ENCODE measurements at regions not wholly inside any gene's neighbourhood (a gene's known extent, or its start where the extent isn't known, plus 50 kb on each side); places are given as distances from the start of the nearest gene placed in this dataset.

DNA sequence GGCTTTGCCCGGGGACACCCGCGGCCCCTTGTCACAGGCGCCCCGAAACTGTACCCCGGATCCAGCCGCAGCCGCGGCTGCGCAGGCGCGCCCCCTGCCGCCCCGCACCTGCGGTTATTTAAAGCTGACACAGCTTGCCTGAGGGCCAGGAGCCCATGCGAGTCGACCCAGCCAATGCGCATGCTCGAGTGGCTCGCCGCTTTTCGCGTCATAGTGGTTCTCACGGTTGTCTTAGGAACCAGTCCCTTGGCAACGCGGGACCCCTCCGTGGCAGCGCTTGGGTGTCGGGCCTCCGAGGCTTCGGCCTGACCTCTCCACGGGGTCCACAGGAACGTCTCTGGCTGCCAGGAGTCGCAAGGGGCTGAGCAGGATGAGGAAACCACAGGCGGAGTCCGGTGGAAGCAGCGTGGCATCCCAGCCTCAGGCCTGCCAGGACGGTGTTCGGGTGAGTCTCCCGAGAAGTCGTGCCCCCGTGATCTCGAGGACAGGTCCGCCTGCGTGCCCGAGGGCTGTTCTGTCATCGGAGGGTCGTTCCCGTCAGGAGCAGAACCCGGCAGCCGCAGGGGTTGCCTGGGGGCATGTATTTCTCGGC lies 716.9 kb downstream of the KCNJ18 start:
- DNase-seq (ENCODE audit: low spot score in 2 of 2), result no peak
- Mint-ChIP-seq H3K9me3 (peaks cover 17 to 21% of the 10 kb centered on the region in 2 donors), H3K27ac (no peak overlapping the region), H3K36me3 (peaks cover 24 to 32% of the 10 kb centered on the region in 2 donors)
- ATAC-seq, result no peak

DNA sequence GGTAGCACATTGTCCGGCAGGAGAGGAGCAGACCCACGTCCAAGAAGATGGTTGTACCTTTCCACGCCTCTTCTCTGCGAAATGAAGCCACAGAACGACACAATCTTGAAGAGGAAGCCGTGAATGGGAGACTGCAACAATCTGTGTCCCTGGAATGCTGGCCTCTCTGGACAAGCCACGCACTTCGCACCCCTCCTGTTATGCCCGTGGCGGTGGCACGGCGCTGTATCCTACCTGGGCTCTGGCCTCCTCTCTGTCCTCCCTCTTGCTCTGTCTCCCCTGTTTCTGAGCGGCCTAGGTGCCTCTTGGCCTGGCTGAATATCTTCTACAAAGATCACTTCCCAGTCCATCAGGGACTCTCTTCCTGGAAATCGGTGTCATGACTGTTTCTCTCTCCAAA lies 717.8 kb downstream of the KCNJ18 start:
- no peak for ATAC-seq
- Mint-ChIP-seq H3K27ac (no peak overlapping the region), H3K9me3 (peaks cover 17 to 21% of the 10 kb centered on the region in 2 donors), H3K36me3 (peaks cover 24 to 32% of the 10 kb centered on the region in 2 donors)
- no peak for DNase-seq (ENCODE audit: low spot score in 2 of 2)

DNA sequence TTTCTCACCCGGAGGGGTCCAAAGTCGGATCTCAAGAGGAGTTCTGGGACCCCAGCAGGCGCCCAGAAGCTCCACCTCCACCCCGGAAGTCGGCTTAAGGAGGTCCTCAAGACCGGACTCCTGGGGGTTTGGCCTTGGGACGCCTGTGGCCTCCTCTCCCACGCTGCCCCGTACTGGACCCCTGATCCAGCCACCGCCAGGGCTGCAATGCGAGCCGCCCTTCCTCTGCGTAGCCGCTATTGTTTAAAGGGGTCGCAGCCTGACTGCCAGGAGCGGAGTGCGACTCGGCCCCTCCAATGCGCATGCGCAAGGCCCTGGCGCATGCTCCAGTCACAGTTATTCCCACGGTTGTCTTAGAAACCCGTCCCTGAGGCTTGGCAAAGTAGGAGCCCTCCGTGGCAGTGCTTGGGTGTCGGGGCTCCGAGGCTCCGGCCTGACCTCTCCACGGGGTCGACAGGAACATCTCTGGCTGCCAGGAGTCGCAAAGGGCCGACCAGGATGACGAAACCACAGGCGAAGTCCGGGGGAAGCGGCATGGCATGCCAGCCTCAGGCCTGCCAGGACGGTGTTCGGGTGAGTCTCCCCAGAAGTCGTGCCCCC lies 719.0 kb downstream of the KCNJ18 start:
- DNase-seq (ENCODE audit: low spot score in 2 of 2) (no peak), ATAC-seq (no peak)
- no peak overlapping the region for H3K27ac Mint-ChIP-seq
- H3K36me3 Mint-ChIP-seq, result peaks cover 24 to 32% of the 10 kb centered on the region in 2 donors
- peaks cover 24 to 31% of the 10 kb centered on the region in 2 donors for H3K9me3 Mint-ChIP-seq

DNA sequence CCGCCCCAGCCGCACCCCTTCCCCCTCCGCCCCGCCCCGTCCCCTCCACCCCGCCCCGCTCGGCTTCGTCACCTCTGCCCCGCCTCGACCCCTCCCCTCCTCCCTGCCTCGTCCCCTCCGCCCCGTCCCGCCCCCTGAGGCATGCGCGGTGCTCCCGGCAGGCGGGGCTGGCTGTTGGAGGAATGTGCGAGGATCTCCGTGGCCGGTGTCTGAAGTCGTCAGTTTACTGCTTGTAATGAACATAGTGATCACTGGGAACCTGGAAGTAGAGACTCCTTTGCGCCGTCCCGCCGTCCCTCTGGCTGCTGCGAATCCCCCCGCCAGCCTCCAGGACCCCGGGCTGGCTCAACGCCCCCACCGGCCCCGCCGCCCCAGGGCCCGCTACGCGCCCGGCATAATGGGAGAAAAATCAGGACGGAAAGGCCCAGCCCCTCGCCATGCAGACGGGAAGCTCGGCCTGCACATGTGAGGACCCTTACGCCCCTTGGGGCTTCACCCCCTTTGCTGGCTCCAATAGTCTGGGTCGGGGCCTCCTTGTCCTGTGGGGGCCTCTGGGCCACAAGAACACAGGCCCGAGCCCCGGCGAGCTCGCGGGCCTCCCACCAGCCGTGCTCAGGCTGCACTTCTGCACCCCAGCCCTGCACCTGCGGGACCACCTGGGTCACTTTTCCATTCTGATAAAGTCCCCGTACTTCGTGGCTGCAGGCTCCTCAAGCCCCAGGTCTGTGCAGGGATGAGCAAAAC lies 743.1 kb downstream of the KCNJ18 start:
- H3K27ac Mint-ChIP-seq, result no peak overlapping the region
- DNase-seq (ENCODE audit: low spot score in 2 of 2) (no peak), ATAC-seq (no peak)
- peaks cover 0 to 8% of the 10 kb centered on the region in 2 donors for H3K36me3 Mint-ChIP-seq
- peaks cover 24 to 30% of the 10 kb centered on the region in 2 donors for H3K9me3 Mint-ChIP-seq

DNA sequence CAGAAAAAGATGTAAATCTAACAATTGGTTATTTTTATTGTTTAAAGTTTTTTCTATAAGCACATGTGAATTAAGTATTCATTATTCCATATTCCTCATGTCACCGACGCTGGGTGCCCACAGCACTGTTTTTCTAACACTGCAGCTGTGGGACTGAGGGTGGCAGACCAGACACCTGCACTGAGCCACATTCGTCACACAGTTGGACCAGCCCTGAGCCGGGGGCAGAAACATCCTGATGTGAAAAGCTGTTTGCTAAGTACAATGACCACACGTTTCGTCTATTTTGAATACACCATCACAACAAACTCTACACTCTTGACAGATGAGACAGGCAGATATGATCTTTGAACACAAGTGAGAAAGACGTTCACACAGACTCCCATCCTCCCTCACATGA lies 749.5 kb downstream of the KCNJ18 start:
- H3K27ac Mint-ChIP-seq, result no peak overlapping the region
- DNase-seq (ENCODE audit: low spot score in 2 of 2), result no peak
- peaks cover 11 to 16% of the 10 kb centered on the region in 2 donors for H3K9me3 Mint-ChIP-seq
- H3K36me3 Mint-ChIP-seq, result peaks cover 8 to 10% of the 10 kb centered on the region in 2 donors
- no peak for ATAC-seq

DNA sequence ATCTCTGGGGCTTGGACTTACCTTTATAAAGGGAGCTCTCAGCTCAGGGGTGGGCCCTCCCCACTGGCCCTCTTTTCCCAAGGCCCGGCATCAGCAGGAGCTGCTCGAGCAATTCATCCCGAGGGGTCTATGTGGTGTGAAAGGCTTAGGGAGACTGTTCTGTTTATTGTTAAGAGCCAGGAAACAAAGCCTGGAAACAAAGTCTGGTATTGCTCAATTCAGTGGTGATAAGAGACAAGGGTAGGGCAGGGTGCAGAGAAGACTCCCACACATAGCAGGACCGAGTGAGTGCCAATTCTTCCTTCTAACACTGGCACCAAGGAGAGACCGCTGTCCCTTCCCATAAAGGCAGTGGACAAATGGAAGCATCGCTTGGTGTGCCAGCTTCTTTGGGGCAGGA lies 750.7 kb downstream of the KCNJ18 start:
- DNase-seq (ENCODE audit: low spot score in 2 of 2) (no peak), ATAC-seq (no peak)
- Mint-ChIP-seq H3K36me3 (peaks cover 6 to 10% of the 10 kb centered on the region in 2 donors), H3K27ac (no peak overlapping the region), H3K9me3 (peaks cover 6 to 15% of the 10 kb centered on the region in 2 donors)

DNA sequence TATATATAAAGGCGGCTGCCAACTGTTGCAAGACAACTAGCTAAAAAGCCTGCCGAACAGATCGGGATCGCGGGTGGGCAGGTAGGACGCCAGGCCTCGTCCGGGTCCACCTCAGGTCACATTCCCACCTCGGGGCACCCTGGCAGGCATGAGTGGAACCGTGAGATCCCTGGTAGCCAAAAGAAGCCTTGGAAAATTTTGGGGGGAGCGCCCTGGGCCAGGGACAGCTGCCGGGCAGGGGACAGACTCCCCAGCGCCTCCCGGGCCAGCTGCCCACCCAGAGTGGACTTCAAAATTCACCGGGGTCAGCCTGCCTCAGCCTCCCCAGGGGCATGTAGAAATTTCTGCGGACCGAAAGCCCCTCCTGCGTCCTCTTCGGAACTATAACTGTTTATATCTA lies 760.9 kb downstream of the KCNJ18 start:
- no peak for DNase-seq (ENCODE audit: low spot score in 2 of 2)
- H3K27ac Mint-ChIP-seq, result no peak overlapping the region
- ATAC-seq, result no peak
- peaks cover 0 to 11% of the 10 kb centered on the region in 2 donors for H3K36me3 Mint-ChIP-seq
- peaks cover 20 to 29% of the 10 kb centered on the region in 2 donors for H3K9me3 Mint-ChIP-seq

DNA sequence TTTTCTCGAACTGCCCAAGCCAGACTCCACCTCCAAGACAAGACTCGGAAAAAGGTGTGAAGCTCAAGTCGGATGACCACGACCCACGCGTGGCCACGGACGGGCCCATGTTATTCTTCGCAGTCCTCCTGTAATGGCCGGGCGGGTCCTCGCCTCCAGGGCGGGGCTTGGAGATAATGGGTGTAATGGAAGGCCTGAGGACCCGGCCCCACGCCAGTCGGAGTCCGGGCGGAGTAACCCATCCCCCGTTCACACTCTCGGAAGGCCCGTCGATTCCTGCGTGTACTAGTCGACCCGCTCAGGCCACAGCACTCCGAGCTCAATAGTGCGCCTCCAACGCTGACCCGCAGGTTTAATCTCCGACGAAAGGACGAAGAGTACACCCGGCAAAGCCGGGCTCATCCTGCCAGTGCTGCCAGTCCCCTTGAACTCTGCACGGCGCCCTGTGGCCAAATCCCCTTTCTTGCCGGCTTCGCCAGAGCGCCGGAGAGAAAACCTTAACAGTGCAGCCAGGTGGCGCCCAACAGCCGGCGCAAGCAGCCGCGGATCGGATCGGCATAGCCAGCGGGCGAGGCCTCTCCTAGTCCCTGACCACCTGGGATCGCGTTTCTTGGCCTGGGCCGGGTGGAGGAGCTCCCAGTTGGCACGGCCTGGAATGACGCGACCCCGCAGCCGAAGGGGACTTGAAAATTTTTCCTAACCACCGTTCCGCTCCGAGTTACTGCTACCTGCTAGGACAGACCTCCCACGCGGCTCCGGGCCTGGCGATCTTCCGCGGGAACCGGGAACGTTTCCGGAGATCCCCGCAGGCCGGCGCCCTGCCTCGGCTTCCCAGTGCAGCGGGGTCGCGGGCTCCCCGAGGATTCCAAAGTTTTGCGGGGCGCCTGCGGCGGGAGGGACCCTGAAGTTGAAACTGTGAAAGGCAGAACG lies 762.0 kb downstream of the KCNJ18 start:
- Mint-ChIP-seq H3K36me3 (peaks cover 0 to 11% of the 10 kb centered on the region in 2 donors), H3K27ac (no peak overlapping the region), H3K9me3 (peaks cover 20 to 34% of the 10 kb centered on the region in 2 donors)
- no peak for DNase-seq (ENCODE audit: low spot score in 2 of 2)
- ATAC-seq, result no peak

DNA sequence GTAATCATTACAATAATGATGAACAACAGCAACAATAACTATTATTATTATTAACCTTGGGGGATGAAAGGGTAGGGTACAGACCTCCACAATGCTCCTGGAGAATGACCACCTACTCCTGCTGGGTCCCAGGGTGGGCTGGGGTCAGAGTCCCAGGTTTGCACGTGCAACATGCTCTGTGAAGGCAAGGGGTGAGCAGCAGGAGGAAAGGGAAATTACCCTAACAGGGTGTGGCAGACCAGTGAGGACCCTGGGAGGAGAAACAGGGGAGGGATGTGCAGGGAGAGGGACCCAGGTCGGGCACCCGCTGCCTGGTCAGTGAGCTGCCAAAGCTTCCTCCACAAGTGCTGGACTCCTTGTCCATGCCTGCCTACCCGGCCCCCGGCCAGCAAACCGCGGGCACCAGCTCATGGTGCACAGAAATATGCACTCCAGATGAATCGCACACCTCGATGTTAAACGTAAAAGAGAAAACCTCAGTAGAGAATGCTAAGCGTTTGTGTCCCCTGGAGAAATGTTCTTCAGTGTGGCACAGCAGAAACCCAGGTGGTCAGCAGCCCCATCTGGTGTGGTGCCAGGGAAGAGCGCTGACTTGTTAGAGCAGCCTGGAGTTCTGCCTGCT lies 767.1 kb downstream of the KCNJ18 start:
- no peak for ATAC-seq
- Mint-ChIP-seq H3K27ac (no peak overlapping the region), H3K9me3 (peaks cover 22 to 32% of the 10 kb centered on the region in 2 donors), H3K36me3 (peaks cover under 1 to 5% of the 10 kb centered on the region in 2 donors)
- DNase-seq (ENCODE audit: low spot score in 2 of 2), result no peak

DNA sequence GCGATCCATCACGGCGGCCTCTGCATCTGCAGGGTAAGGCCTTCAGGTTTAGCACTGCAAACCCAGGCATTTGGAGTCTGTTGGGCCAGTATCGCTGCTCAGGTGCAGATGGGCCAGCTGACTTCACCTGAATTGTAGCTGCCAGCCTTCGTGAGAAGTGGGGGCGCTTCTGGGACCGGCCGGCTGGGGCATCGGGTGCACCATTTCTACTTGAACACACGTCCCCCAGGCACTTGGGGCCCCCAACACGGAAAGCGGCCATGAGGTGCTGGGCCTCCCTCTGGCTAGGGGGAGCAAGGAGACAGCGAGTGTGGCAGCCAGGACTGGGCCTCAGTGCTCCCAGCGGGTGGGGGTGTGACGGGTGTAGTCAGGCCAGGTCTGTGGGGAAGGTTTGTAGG lies 767.6 kb downstream of the KCNJ18 start:
- H3K9me3 Mint-ChIP-seq, result peaks cover 20 to 32% of the 10 kb centered on the region in 2 donors
- ATAC-seq (no peak), DNase-seq (ENCODE audit: low spot score in 2 of 2) (no peak)
- peaks cover 0 to 5% of the 10 kb centered on the region in 2 donors for H3K36me3 Mint-ChIP-seq
- H3K27ac Mint-ChIP-seq, result no peak overlapping the region

DNA sequence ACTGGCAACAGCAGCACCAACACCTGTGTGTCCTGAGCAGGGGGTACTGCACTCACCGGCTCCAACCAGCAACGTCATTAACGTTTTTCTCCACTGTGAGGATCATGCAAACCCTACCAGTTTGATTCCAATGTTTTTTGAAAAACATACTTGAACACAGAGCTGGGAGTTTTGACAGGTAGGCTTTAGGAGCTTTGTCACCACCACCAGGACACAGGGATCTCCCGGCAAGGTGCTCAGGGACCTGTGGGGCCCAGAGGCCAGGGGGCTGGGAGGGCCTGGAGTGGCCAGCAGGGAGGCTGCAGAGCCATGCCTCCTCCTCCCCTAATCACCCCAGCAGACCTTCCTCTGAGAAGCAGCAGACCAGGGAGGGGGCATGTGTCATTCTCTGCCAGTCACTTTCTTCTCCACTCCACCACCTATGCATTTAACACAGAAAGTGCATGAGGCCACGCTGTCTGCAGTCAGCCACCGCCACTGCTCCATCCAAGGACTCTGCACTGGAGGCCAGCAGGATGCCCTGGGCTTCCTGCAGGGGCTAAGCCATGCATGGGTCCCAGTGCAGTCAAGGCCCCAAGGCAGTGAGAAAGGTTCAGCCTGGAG lies 768.2 kb downstream of the KCNJ18 start:
- H3K27ac Mint-ChIP-seq, result no peak overlapping the region
- no peak for DNase-seq (ENCODE audit: low spot score in 2 of 2)
- peaks cover 17 to 28% of the 10 kb centered on the region in 2 donors for H3K9me3 Mint-ChIP-seq
- no peak for ATAC-seq
- H3K36me3 Mint-ChIP-seq, result peaks cover 0 to 5% of the 10 kb centered on the region in 2 donors

DNA sequence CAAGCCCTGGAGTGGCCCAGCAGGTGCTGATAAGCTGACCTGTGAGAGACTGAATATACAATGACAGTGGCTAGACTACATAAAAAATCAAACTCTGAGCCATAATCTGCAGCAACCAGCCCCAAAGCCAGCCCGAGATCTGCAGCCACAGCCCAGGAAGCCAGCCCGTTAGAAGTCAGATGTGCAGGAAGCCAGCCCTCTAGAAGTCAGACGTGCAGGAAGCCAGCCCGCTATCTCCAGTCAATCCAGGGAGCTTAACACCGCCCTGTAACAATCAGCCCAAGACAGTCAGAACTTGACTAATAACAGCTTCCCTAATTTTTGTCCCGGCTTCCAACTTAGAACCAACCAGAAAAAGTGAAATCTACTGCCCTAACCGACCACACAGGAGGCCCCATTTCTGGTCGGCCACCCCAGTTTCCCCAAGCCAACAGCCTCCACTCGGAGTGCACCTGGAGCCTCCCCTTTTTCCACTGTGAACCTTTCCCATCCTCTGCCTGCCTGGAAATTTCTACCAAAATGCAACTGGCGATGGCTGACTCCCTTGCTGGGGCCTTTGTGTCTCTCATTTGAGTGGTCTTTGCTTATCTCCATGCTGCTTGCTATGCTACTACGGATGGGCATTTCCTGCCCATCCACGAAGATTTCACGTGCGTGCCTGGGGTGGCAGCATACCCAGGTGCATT lies 769.3 kb downstream of the KCNJ18 start:
- ATAC-seq (no peak), DNase-seq (ENCODE audit: low spot score in 2 of 2) (no peak)
- Mint-ChIP-seq H3K36me3 (peaks cover 0 to 5% of the 10 kb centered on the region in 2 donors), H3K9me3 (peaks cover 18 to 30% of the 10 kb centered on the region in 2 donors), H3K27ac (no peak overlapping the region)

DNA sequence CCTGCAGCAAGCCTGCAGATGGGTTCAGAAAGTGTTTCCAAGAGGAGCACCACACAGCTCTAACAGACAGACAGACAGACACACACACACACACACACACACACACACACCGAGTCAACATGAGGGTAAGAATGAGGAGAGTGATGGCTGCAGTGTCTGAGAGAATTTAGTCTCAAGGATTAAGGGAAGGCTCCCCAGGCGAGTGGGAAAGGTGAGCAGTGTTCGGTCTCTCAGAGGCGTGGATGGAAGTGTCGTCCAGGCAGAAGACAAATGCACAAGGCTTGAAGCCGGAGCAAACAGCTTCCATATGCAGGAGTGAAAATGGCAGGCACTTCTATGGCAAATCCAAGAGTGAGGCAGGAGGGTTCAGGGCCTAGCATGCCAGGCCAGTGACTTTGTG lies 770.1 kb downstream of the KCNJ18 start:
- Mint-ChIP-seq H3K9me3 (peaks cover 18 to 27% of the 10 kb centered on the region in 2 donors), H3K27ac (no peak overlapping the region), H3K36me3 (peaks cover 0 to 5% of the 10 kb centered on the region in 2 donors)
- DNase-seq (ENCODE audit: low spot score in 2 of 2) (no peak), ATAC-seq (no peak)

DNA sequence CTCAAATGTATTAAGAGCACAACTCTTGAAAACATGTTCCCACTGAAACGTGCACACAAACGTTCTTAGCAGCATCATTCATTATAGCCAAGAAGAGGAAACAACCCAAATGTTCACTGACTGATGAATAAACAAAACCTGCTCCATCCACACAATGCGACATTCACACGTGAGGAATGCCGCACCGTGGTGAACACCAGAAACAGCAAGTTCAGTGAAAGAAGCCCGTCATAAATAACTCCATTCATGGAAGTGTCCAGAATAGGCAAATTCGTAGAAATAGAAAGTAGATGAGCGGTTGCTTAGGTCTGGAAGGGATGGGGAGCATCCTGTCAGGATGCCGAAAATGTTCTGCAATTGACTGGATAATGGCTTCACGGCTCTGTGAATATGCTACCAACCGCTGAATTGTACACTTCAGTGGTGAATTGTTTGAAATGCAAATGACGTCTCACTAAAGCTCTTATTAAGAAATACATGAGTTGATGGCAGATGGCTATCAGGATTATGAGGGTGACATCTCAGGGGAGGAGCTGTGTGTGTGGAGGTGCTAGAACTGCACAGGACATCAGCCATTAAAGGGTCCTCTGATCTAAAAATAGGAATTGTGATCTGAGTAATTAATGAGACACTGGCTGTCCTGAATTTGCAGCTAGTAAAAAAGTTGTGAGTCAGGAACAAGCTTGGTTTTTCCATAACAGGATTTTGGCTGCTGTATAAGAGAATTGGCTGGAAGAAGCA lies 771.0 kb downstream of the KCNJ18 start:
- no peak for DNase-seq (ENCODE audit: low spot score in 2 of 2)
- no peak for ATAC-seq
- H3K27ac Mint-ChIP-seq, result no peak overlapping the region
- peaks cover 20 to 27% of the 10 kb centered on the region in 2 donors for H3K9me3 Mint-ChIP-seq
- peaks cover 0 to 5% of the 10 kb centered on the region in 2 donors for H3K36me3 Mint-ChIP-seq

DNA sequence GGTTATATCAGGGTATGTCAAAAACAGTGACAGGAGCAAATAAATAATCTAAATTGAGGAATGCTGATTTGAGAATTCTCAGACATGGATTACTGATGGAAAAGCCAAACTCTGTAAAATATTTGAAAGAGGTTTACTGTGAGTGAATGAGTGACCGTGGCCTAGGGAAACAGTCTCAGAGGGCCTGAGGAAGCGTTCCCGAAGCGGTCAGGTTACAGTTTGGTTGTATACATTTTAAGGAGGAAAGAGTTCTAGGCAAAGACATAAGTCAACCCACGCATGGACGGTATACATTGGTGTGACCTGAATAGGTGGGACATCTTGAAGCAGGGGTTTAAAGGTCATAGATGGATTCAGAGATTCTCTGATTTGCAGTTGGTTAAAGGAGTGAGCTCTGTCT lies 771.7 kb downstream of the KCNJ18 start:
- peaks cover 18 to 27% of the 10 kb centered on the region in 2 donors for H3K9me3 Mint-ChIP-seq
- no peak overlapping the region for H3K27ac Mint-ChIP-seq
- no peak for DNase-seq (ENCODE audit: low spot score in 2 of 2)
- H3K36me3 Mint-ChIP-seq, result peaks cover 0 to 5% of the 10 kb centered on the region in 2 donors
- ATAC-seq, result no peak
